PC-9 (cell line): ENCODE measurements at regions not wholly inside any gene's neighbourhood (a gene's known extent, or its start where the extent isn't known, plus 50 kb on each side); places are given as distances from the start of the nearest gene placed in this dataset.

Experiments used
- BruUV-seq: library from RNA; stranded (reverse); fragments of 400-500 nt; replicated peaks from 2 replicates; lab custom pipeline; 2021; lab: Mats Ljungman, UMichigan
- CTCF ChIA-PET: fragments of 300-600 bp; sonication (Branson Sonifier 250); formaldehyde crosslinking; loops from one replicate; lab custom pipeline; 2022; ENCODE audit warnings: antibody characterized with exemption; lab: Charles Lee
- POLR2A ChIA-PET: fragments of 300-600 bp; sonication (Branson Sonifier 250); formaldehyde crosslinking; loops from one replicate; lab custom pipeline; 2022; ENCODE audit warnings: antibody characterized with exemption; ENCODE audit not compliant: unreplicated experiment; lab: Charles Lee
- DNase-seq, 2 experiments: peaks; one replicate each; pipeline versions ENCODE4 v3.0.0 to v3.0.0-alpha.2; 2015 to 2022; ENCODE audit warnings: mixed read lengths in 1 of 2
- H2AFZ ChIP-seq: fragments of 200-600 bp; sonication (generic); 2 replicates; pipeline ENCODE4 v1.8.1; 2017; ENCODE audit warnings: antibody characterized with exemption
- H3F3A ChIP-seq: fragments of 200-600 bp; sonication (generic); 2 replicates; pipeline ENCODE4 v1.8.1; 2017; ENCODE audit warnings: antibody characterized with exemption, mild to moderate bottlenecking, low read depth; ENCODE audit not compliant: insufficient read depth
- H3K27ac ChIP-seq: fragments of 200-600 bp; sonication (generic); 2 replicates; pipeline ENCODE4 v1.6.1; 2016; ENCODE audit warnings: mixed run types
- H3K27me3 ChIP-seq: fragments of 200-600 bp; sonication (generic); 2 replicates; pipeline ENCODE4 v1.6.1; 2016; ENCODE audit warnings: low read depth, mixed run types; ENCODE audit not compliant: insufficient read depth
- H3K36me3 ChIP-seq: fragments of 200-600 bp; sonication (generic); 2 replicates; pipeline ENCODE4 v1.6.1; 2016; ENCODE audit warnings: low read depth, mixed run types
- H3K4me1 ChIP-seq: fragments of 200-600 bp; sonication (generic); replicated peaks from 2 replicates; pipeline ENCODE4 v1.6.1; 2016; ENCODE audit warnings: mixed run types; ENCODE audit not compliant: insufficient read depth
- H3K4me2 ChIP-seq: fragments of 200-600 bp; sonication (generic); 2 replicates; pipeline ENCODE4 v1.6.1; 2017; ENCODE audit warnings: mixed run types
- H3K4me3 ChIP-seq: fragments of 200-600 bp; sonication (generic); 2 replicates; pipeline ENCODE4 v1.6.1; 2016; ENCODE audit warnings: mixed run types
- H3K79me2 ChIP-seq: fragments of 200-600 bp; sonication (generic); 2 replicates; pipeline ENCODE4 v1.6.1; 2017; ENCODE audit warnings: low read depth, mixed run types
- H3K9me2 ChIP-seq: fragments of 200-600 bp; sonication (generic); 2 replicates; pipeline ENCODE4 v1.8.1; 2017; ENCODE audit warnings: mild to moderate bottlenecking; ENCODE audit not compliant: insufficient read depth
- H3K9me3 ChIP-seq: fragments of 200-600 bp; sonication (generic); 2 replicates; pipeline ENCODE4 v1.8.1; 2016; ENCODE audit warnings: low read depth; ENCODE audit not compliant: insufficient read depth
- H4K20me1 ChIP-seq: fragments of 200-600 bp; sonication (generic); 2 replicates; pipeline ENCODE4 v1.8.1; 2017; ENCODE audit not compliant: insufficient read depth
- EZH2 ChIP-seq: fragments of 200-600 bp; sonication (generic); IDR thresholded peaks from 2 replicates; pipeline ENCODE4 v1.8.0; 2017; ENCODE audit warnings: antibody characterized with exemption, low read depth
- intact Hi-C: fragments of 100-400 bp; cut with micrococcal nuclease; formaldehyde crosslinking; loops from one replicate; pipeline ENCODE4 v1.10.0; 2022; ENCODE audit not compliant: unreplicated experiment
- TF ChIP-seq, protein P1 (sequence below): fragments of 200-600 bp; sonication (generic); conservative IDR thresholded peaks from 2 replicates; pipeline ENCODE4 v1.6.1; 2017; ENCODE audit warnings: mixed run types, antibody characterized with exemption, mild to moderate bottlenecking, moderate library complexity

DNA sequence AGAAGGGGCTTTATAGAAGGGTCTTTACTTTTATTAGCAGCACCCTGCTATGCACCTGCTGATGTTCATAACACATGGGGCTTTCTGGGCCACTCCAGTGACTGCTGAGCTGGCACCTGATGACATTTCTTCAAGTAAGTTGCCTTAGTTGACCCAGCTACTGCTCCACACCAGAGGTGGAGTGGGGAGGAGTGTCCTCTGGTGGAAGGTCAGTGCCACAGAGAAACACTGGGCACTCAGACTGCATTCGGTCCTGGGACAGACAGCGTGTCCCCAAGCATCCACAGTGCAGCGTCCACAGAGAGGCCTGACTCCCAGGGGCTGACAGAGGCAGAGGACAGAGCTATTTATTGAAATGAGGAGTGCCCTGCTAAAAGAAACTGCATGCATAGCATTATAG, 74.9 kb upstream of the NSMCE3 start:
- Histone ChIP-seq H3K9me3 (no peaks in the 10 kb centered on the region), H3K9me2 (no peaks in the 10 kb centered on the region), H3K79me2 (no peaks in the 10 kb centered on the region), H3F3A (no peaks in the 10 kb centered on the region), H3K4me3 (no peak overlapping the region), H4K20me1 (no peaks in the 10 kb centered on the region), H2AFZ (no peak overlapping the region), H3K27ac (no peak overlapping the region), H3K4me1 (no peaks in the 10 kb centered on the region), H3K27me3 (peaks cover 43% of the 10 kb centered on the region), H3K4me2 (no peak overlapping the region), H3K36me3 (no peaks in the 10 kb centered on the region)
- intact Hi-C loops = no loop called here
- TF ChIP-seq, protein P1, sequence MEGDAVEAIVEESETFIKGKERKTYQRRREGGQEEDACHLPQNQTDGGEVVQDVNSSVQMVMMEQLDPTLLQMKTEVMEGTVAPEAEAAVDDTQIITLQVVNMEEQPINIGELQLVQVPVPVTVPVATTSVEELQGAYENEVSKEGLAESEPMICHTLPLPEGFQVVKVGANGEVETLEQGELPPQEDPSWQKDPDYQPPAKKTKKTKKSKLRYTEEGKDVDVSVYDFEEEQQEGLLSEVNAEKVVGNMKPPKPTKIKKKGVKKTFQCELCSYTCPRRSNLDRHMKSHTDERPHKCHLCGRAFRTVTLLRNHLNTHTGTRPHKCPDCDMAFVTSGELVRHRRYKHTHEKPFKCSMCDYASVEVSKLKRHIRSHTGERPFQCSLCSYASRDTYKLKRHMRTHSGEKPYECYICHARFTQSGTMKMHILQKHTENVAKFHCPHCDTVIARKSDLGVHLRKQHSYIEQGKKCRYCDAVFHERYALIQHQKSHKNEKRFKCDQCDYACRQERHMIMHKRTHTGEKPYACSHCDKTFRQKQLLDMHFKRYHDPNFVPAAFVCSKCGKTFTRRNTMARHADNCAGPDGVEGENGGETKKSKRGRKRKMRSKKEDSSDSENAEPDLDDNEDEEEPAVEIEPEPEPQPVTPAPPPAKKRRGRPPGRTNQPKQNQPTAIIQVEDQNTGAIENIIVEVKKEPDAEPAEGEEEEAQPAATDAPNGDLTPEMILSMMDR = no peak
- no peak for TF ChIP-seq EZH2
- ChIA-PET POLR2A (no interaction called here), CTCF (no interaction called here)
- no peak for DNase-seq
- BruUV-seq = no TSS peak

DNA sequence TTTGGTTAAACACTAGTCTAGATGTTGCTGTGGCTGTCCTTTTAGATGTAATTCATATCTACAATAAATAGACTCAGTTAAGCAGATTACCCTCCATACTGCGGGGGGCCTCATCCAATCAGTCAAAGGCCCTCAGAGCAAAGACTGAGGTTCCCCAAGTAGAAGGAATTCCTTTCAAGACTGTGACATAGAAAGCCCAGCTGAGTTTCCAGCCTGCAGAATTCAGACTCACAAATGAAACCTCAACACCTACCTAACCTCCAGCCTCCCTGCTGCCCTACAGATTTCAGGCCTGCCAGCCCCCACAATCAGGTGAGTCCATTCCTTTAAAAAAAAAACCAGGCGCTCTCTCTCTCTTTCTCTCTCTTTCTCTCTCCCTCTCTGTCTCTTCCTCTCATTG, 73.6 kb upstream of the NSMCE3 start:
- Histone ChIP-seq H4K20me1 (no peaks in the 10 kb centered on the region), H2AFZ (no peak overlapping the region), H3K4me1 (no peaks in the 10 kb centered on the region), H3K4me3 (no peak overlapping the region), H3K27ac (no peak overlapping the region), H3K27me3 (peaks cover 40% of the 10 kb centered on the region), H3K9me2 (no peaks in the 10 kb centered on the region), H3K36me3 (no peaks in the 10 kb centered on the region), H3K4me2 (no peak overlapping the region), H3K9me3 (no peaks in the 10 kb centered on the region), H3F3A (no peaks in the 10 kb centered on the region), H3K79me2 (no peaks in the 10 kb centered on the region)
- CTCF ChIA-PET = no interaction called here
- no TSS peak for BruUV-seq
- POLR2A ChIA-PET = no interaction called here
- TF ChIP-seq, protein P1 = no peak
- TF ChIP-seq EZH2 = no peak
- DNase-seq = no peak
- intact Hi-C loops = no loop called here

DNA sequence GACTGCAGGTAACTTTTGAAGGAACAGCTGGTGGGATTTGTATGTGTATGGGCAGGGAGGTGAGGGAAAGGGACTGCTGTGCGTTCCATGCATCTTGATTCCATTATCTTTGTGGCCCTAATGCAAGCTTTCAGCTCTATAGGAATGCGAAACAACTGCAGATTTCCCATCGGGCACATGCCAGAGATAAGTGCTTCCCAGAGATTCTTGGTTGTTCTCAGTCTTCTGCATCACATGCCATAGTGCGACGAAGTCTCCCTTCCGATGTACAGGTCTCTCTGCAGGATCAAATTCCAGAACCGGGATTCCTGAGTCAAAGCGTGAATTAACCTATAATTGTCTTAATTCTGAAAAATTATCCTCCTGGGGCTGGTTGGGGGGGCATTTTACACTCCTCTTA, 72.6 kb upstream of the NSMCE3 start:
- TF ChIP-seq, protein P1 = no peak
- TF ChIP-seq EZH2 = no peak

More for the DNA sequence above, 72.6 kb upstream of the NSMCE3 start:
- H3K4me1 ChIP-seq = no peaks in the 10 kb centered on the region
- H3K27me3 ChIP-seq = peaks cover 29% of the 10 kb centered on the region
- H3K79me2 ChIP-seq = no peaks in the 10 kb centered on the region
- no TSS peak for BruUV-seq
- no peak overlapping the region for H3K4me2 ChIP-seq
- no peaks in the 10 kb centered on the region for H4K20me1 ChIP-seq
- no peaks in the 10 kb centered on the region for H3K36me3 ChIP-seq
- intact Hi-C loops = no loop called here
- DNase-seq = no peak
- no peaks in the 10 kb centered on the region for H3K9me2 ChIP-seq
- H3K9me3 ChIP-seq = no peaks in the 10 kb centered on the region
- H3K27ac ChIP-seq = no peak overlapping the region
- ChIA-PET POLR2A (no interaction called here), CTCF (no interaction called here)
- no peak overlapping the region for H3K4me3 ChIP-seq
- H3F3A ChIP-seq = no peaks in the 10 kb centered on the region
- no peak overlapping the region for H2AFZ ChIP-seq
